GM23338 (cell line): ENCODE measurements at regions not wholly inside any gene's neighbourhood (a gene's known extent, or its start where the extent isn't known, plus 50 kb on each side); places are given as distances from the start of the nearest gene placed in this dataset.

Experiments used
- CREB1 ChIP-seq: fragments of 250-450 bp; sonication (Bioruptor Pico); IDR thresholded peaks from 2 replicates; pipeline ENCODE4 v1.5.0; 2020; ENCODE audit warnings: low read depth, mild to moderate bottlenecking, moderate library complexity
- CTCF ChIP-seq, 2 experiments: fragments of 200-600 bp in 1 of 2; sonication (generic) in 1 of 2; conservative IDR thresholded peaks; 2 replicates each; pipeline versions ENCODE4 v1.5.1 to v1.6.1; 2016 to 2017; ENCODE audit warnings: antibody characterized with exemption in 2 of 2, low read depth in 2 of 2, mild to moderate bottlenecking in 2 of 2, moderate library complexity in 1 of 2
- ETS1 ChIP-seq: IDR thresholded peaks from 2 replicates; pipeline ENCODE4 v1.6.1; 2016; ENCODE audit warnings: antibody characterized with exemption
- EZH2 ChIP-seq: fragments of 200-600 bp; sonication (generic); IDR thresholded peaks from one replicate; pipeline ENCODE4 v1.8.0; 2017; ENCODE audit warnings: antibody characterized with exemption, mild to moderate bottlenecking, low read depth; ENCODE audit not compliant: unreplicated experiment
- EZH2phosphoT487 ChIP-seq: fragments of 200-600 bp; sonication (generic); IDR thresholded peaks from one replicate; pipeline ENCODE4 v1.8.1; 2018; ENCODE audit warnings: antibody characterized with exemption; ENCODE audit not compliant: unreplicated experiment
- JUNB ChIP-seq: IDR thresholded peaks from one replicate; pipeline ENCODE4 v1.6.1; 2016; ENCODE audit warnings: antibody characterized with exemption; ENCODE audit not compliant: unreplicated experiment
- NANOG ChIP-seq: IDR thresholded peaks from 2 replicates; pipeline ENCODE4 v1.6.1; 2016; ENCODE audit warnings: antibody characterized with exemption, borderline replicate concordance
- POLR2AphosphoS5 ChIP-seq: IDR thresholded peaks from 2 replicates; pipeline ENCODE4 v1.6.1; 2016; ENCODE audit warnings: antibody characterized with exemption, low read depth
- REST ChIP-seq: IDR thresholded peaks from one replicate; pipeline ENCODE4 v1.6.1; 2018; ENCODE audit warnings: antibody characterized with exemption; ENCODE audit not compliant: unreplicated experiment
- ZNF114 ChIP-seq: fragments of 250-450 bp; sonication (Bioruptor Pico); IDR thresholded peaks from 2 replicates; pipeline ENCODE4 v1.5.0; 2020; ENCODE audit warnings: mild to moderate bottlenecking, moderate library complexity
- ZNF331 ChIP-seq: fragments of 250-450 bp; sonication (Bioruptor Pico); IDR thresholded peaks from 2 replicates; pipeline ENCODE4 v1.5.0; 2020; ENCODE audit warnings: low read depth, mild to moderate bottlenecking, moderate library complexity
- ZNF462 ChIP-seq: fragments of 250-450 bp; sonication (Bioruptor Pico); IDR thresholded peaks from 2 replicates; pipeline ENCODE4 v1.5.0; 2020; ENCODE audit warnings: mild to moderate bottlenecking, moderate library complexity

- TF ChIP-seq EZH2, result no peak
- no peak for TF ChIP-seq CTCF (conservative IDR thresholded peaks at IDR 0.05; ENCODE audit: low read depth in 2 of 2)
- no peak for TF ChIP-seq CREB1 (CRISPR knock-in tag)
- TF ChIP-seq REST, result no peak
- TF ChIP-seq EZH2phosphoT487, result no peak
- TF ChIP-seq POLR2AphosphoS5, result no peak
- TF ChIP-seq NANOG, result no peak
- no peak for TF ChIP-seq JUNB
- TF ChIP-seq ETS1, result no peak
- no peak for TF ChIP-seq ZNF462 (CRISPR knock-in tag)
- TF ChIP-seq ZNF114, result no peak
- TF ChIP-seq ZNF331 (CRISPR knock-in tag), result no peak
Measured at GRCh38 chr5:159586921-159587320, 256.6 kb upstream of the IL12B start.
